Upper lobe of left lung (tissue), 4 donors: ENCODE measurements at regions not wholly inside any gene's neighbourhood (a gene's known extent, or its start where the extent isn't known, plus 50 kb on each side); places are given as distances from the start of the nearest gene placed in this dataset.

ENCODE experiments used
- CTCF ChIP-seq, 6 experiments: fragments of 450-650 bp in 4 of 6; fragments of 200-600 bp in 2 of 6; sonication (generic) in 2 of 6; IDR thresholded peaks; one replicate each; pipeline ENCODE4 v1.5.1; 2016 to 2019; ENCODE audit warnings: antibody characterized with exemption in 6 of 6
- EP300 ChIP-seq, 4 donors: sonication (generic); formaldehyde crosslinking; IDR thresholded peaks; one replicate each; pipeline ENCODE4 v1.5.1; 2017; ENCODE audit warnings: antibody characterized with exemption in 4 of 4, control low read depth in 2 of 4
- POLR2A ChIP-seq, 4 donors: fragments of 450-650 bp; IDR thresholded peaks; one replicate each; pipeline ENCODE4 v1.5.1; 2016 to 2017; ENCODE audit warnings: antibody characterized with exemption in 4 of 4, mild to moderate bottlenecking in 2 of 4

- no peak for TF ChIP-seq POLR2A (IDR thresholded peaks at IDR 0.05)
- no peak for TF ChIP-seq CTCF (IDR thresholded peaks at IDR 0.05)
- TF ChIP-seq EP300 (IDR thresholded peaks at IDR 0.05): no peak
Observed at GRCh38 chr3:144864646-144865045, 893.0 kb downstream of the DIPK2A start.
